ENCODE measurements at regions not wholly inside any gene's neighbourhood (a gene's known extent, or its start where the extent isn't known, plus 50 kb on each side); places are given as distances from the start of the nearest gene placed in this dataset.
A peak's percentile ranks its signal among the peaks of the same experiment; 100 is the strongest.

- peaks cover 51% of the 10 kb centered on the region for H3K9me3 ChIP-seq
- peak; percentile 94 for DNase-seq
- no peak overlapping the region for H3K4me3 ChIP-seq (ENCODE audit: low read depth, low read length)
- TF ChIP-seq CTCF (IDR thresholded peaks at IDR 0.05; ENCODE audit: low read depth, low read length): no peak
- H3K36me3 ChIP-seq: no peaks in the 10 kb centered on the region
- H3K27me3 ChIP-seq: no peaks in the 10 kb centered on the region
- H3K4me1 ChIP-seq: peaks cover 21% of the 10 kb centered on the region
These were observed 210.3 kb downstream of the MYCN start for GRCh38 chr2:16150456-16151280.

- peak; percentile 97 for DNase-seq
- H3K4me3 ChIP-seq (ENCODE audit: low read depth, low read length): no peak overlapping the region
- H3K27me3 ChIP-seq: no peaks in the 10 kb centered on the region
- H3K9me3 ChIP-seq: peaks cover 45% of the 10 kb centered on the region
- no peak for TF ChIP-seq CTCF (IDR thresholded peaks at IDR 0.05; ENCODE audit: low read depth, low read length)
- H3K36me3 ChIP-seq: no peaks in the 10 kb centered on the region
- H3K4me1 ChIP-seq: peaks cover 12% of the 10 kb centered on the region
These were observed 209.2 kb downstream of the MYCN start for GRCh38 chr2:16149349-16150243.

- no peak for TF ChIP-seq CTCF (IDR thresholded peaks at IDR 0.05; ENCODE audit: low read depth, low read length)
- Histone ChIP-seq H3K27me3 (no peaks in the 10 kb centered on the region), H3K4me3 (ENCODE audit: low read depth, low read length) (no peak overlapping the region), H3K4me1 (peaks cover 12% of the 10 kb centered on the region), H3K9me3 (peaks cover 37% of the 10 kb centered on the region), H3K36me3 (no peaks in the 10 kb centered on the region)
- peak; percentile 95 for DNase-seq
These were observed 208.4 kb downstream of the MYCN start for GRCh38 chr2:16148632-16149348.

GRCh38 chr2:16142383-16143361, 202.3 kb downstream of the MYCN start:
- DNase-seq: peak; percentile 100
- no peaks in the 10 kb centered on the region for H3K27me3 ChIP-seq
- peaks cover 17% of the 10 kb centered on the region for H3K9me3 ChIP-seq
- no peaks in the 10 kb centered on the region for H3K36me3 ChIP-seq
- no peak for TF ChIP-seq CTCF (IDR thresholded peaks at IDR 0.05; ENCODE audit: low read depth, low read length)
- no peak overlapping the region for H3K4me3 ChIP-seq (ENCODE audit: low read depth, low read length)
- peaks cover 33% of the 10 kb centered on the region for H3K4me1 ChIP-seq

- no peak for TF ChIP-seq CTCF (IDR thresholded peaks at IDR 0.05; ENCODE audit: low read depth, low read length)
- Histone ChIP-seq H3K4me3 (ENCODE audit: low read depth, low read length) (no peak overlapping the region), H3K9me3 (peaks cover 25% of the 10 kb centered on the region), H3K4me1 (peaks cover 33% of the 10 kb centered on the region), H3K36me3 (no peaks in the 10 kb centered on the region), H3K27me3 (no peaks in the 10 kb centered on the region)
- DNase-seq: no peak
These were observed 201.2 kb downstream of the MYCN start for GRCh38 chr2:16141641-16141921.
